ENCODE measurements at regions not wholly inside any gene's neighbourhood (a gene's known extent, or its start where the extent isn't known, plus 50 kb on each side); places are given as distances from the start of the nearest gene placed in this dataset.

DNA sequence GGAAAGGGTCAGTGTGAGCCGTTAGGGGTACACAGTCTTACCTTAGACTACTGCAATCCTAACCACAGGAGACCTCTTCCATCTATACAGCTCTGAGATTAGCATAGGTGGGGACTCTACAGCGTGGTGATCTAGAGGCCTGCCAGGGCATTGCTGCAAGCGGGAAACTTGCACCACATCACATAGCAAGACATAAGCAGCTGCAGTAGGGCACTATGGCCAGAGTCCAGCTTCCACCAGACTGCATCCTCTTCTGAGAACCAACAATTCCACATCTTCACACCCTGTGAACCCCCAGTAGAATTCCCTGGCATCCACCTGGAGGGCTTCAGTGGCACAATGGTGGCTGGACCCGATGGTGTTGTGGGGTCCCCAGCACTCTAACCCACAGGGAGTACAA lies 1564.3 kb upstream of the PRR20A start:
- TF ChIP-seq, protein P1, sequence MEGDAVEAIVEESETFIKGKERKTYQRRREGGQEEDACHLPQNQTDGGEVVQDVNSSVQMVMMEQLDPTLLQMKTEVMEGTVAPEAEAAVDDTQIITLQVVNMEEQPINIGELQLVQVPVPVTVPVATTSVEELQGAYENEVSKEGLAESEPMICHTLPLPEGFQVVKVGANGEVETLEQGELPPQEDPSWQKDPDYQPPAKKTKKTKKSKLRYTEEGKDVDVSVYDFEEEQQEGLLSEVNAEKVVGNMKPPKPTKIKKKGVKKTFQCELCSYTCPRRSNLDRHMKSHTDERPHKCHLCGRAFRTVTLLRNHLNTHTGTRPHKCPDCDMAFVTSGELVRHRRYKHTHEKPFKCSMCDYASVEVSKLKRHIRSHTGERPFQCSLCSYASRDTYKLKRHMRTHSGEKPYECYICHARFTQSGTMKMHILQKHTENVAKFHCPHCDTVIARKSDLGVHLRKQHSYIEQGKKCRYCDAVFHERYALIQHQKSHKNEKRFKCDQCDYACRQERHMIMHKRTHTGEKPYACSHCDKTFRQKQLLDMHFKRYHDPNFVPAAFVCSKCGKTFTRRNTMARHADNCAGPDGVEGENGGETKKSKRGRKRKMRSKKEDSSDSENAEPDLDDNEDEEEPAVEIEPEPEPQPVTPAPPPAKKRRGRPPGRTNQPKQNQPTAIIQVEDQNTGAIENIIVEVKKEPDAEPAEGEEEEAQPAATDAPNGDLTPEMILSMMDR (IDR thresholded peaks at IDR 0.05) = no peak
- TF ChIP-seq POLR2A (IDR thresholded peaks at IDR 0.05) = no peak

Data from Peyer's patch (tissue), 4 donors.